DMS 273 (cell line): ENCODE measurements at regions not wholly inside any gene's neighbourhood (a gene's known extent, or its start where the extent isn't known, plus 50 kb on each side); places are given as distances from the start of the nearest gene placed in this dataset.

Experiments
- DNase-seq: peaks from one replicate; lab custom pipeline; 2025; ENCODE audit not compliant: unreplicated experiment; lab: John Stamatoyannopoulos, UW

DNA sequence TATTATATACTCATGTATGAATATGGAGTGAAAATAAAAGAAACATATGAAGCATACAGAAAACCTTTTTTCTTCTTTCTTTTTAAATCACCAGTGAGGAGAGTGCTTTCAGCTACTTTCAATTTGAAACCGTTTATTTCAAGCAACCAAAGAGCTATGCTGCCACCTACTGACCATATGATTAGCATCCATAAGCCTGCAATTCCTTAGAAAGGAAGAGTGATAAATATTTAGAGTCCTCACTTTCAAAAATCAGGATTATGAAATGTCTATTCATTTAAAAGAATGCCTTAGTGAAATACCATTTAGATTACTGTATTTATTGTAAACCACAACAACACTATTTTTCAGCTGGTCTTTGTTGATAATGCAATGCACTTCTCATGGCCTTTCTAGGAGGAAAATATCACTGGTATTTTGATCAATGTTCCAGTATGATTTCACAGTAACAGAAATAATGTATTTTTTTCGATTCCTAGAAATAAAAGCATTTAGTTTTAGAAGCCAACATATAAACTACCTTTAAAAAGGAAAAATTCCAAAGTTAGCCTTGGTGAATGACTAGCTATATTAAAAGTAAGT lies 667.6 kb downstream of the PCDH18 start:
- DNase-seq: peak; percentile 82

DNA sequence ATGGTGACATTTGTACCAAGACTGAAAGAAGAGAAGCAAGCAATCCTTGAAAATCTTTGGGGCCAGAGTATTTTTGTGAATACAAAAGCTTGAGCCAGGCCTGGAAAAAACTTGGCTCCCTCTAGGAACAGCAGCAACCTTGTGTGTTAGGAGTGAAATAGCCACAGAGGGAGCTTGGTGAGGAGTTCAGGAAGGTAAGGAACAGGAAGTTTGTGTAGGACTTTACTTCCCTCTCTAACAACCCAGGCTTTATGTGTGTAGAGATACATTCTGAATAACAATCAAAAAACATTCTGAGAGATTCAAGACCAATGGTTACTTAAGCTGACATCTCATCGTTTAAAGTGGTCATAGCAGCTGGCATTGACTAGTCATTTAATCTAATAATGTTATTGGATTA lies 668.5 kb downstream of the PCDH18 start:
- DNase-seq: peak; percentile 5

DNA sequence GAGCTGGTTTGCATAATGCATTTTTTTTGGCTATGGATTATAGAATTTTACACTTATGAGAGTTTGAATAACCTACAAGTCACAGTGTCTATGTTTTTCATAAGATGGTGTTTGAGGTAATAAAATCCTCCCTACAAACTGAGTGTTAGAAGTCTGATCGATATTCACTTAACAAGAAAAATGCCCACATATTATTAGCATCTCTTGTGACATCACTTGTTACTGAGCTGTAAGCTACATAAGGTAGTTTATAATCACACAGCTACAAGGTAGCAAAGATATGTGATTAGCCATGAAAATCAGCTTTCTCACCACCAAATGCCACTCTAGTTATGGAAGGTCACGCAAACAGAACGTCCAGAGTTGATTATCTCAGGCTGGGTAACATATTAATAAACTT lies 669.6 kb downstream of the PCDH18 start:
- no peak for DNase-seq

DNA sequence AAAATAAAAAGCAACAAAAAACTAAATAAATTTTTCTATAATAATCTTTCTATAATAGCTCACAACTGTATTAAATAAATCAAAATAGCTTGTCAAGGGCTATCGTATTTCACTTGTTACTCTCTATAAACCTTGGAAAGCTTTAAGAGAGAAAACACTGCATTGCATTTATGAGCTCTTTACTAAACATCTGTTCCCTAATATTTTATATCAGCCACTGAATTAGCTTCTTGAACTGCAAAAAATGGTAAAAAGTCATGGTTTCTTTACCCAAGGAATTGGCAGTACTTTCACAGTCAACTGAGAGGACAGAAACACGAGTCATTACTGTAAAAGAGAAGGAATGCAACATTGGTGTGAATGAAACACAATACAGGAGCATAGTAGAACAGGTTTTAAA lies 671.2 kb downstream of the PCDH18 start:
- no peak for DNase-seq

DNA sequence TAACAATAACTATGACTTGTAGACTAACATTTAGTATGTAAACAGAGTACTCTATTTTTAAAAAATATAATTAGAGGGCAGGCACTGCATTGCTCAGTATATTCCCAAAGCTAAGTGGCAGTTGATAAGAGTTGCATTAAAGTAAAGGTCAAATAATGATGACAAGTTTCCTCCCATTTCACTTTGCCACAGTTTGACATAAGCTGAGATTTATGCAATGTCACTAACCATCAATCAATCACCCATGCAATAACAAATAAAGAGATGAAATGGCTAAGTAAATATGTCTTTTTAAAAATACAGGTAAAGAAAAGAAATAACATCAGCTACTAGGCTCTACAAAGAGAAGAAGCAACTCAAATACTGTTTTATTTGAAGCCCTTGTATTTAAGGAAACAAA lies 673.4 kb downstream of the PCDH18 start:
- DNase-seq: no peak

DNA sequence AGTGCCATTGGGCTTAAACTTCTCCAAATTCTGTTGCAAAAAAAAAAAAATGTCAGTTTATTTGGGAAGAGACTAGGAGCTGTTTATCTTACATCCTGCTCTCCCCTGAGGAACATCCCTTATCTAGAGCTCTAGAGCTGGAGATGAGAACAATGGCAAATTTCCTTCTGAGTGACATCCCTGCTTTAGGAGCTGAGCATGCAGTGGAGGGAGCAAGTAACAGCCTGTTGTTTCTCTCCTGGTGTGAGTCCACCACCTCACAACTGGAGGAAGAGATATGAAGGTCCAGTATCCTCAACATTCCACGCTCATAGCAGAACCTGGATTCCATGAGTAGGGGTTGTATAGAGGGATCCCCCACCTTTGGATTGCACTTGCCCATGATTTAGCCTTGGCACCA lies 676.4 kb downstream of the PCDH18 start:
- DNase-seq: no peak

DNA sequence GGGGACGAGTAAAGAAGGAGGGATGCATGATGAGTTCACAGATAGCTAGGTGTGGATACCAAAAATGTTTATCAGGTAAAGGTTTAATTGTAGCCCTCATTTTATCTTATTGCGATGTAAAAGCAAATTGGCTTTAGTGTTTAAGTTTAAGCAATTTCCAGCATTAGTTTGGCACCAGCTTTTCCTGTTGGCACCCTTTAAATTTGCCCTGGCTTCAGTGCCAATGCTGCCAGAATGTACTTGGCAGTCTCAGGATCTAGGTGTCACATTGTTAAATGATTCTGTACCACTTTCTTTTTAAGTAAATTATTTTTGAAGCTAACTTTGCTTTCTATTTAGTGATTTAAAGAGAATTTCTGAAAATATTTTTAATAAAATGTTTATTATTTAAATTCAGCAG lies 681.8 kb downstream of the PCDH18 start:
- DNase-seq: no peak

DNA sequence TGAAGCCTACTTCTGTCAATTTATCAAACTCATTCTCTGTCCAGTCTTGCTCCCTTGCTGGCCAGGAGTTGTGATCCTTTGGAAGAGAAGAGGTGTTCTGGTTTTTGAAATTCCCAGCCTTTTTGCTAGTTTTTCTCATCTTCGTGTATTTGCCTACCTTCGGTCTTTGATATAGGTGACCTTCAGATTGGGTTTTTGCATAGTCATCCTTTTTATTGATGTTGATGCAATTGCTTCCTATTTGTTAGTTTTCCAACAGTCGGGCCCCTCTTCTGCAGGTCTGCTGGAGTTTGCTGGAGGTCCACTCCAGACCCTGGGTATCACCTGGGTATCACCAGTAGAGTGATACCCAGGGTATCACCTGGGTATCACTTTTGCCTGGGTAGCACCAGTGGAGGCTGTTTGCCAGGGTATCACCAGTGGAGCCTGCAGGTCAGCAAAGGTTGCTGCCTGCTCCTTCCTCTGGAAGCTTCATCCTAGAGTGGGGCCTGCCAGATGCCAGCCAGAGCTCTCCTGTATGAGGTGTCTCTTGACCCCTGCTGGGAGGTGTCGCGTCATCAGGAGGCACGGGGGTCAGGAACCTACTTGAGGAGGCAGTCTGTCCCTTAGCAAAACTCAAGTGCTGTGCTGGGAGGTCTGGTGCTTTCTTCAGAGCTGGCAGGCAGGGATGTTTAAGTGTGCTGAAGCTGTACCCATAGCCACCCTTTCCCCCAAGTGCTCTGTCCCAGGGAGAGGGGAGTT lies 684.2 kb downstream of the PCDH18 start:
- DNase-seq: no peak

DNA sequence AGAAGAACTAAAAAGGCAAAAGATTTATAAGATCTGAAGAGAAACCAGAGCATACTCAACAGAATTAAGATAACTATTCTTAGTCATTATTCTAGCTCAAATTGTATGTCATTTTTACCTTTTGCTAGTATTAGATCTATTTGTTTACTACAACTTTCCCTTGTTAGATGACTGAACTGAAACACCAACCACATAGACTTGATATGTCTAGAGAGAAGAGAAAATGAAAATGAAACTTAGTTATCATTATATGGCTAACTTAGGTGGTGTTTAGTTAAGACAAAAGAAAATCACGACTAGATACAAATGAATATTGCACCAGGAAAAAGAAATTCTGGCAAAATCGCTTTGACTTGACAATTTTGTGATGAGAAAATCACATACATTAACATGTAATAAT lies 690.8 kb downstream of the PCDH18 start:
- DNase-seq: no peak

DNA sequence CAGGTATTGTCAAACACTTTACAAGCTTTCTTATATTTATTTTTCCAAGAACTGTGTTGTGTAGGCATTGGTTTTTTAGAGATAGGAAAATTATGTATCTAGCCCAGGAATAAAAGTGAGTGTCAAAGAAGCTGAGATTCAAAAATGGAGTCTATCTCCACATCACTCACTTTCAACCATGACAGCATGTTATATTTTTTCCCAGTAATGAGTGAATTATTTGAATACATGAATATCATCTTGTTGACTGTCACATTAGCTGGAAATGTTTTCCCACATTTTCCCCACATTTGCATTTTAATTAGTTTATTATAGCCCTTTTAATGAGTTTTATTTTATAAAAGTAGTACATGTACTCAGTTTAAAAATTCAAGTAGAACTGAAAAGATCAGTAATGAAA lies 693.7 kb downstream of the PCDH18 start:
- no peak for DNase-seq

DNA sequence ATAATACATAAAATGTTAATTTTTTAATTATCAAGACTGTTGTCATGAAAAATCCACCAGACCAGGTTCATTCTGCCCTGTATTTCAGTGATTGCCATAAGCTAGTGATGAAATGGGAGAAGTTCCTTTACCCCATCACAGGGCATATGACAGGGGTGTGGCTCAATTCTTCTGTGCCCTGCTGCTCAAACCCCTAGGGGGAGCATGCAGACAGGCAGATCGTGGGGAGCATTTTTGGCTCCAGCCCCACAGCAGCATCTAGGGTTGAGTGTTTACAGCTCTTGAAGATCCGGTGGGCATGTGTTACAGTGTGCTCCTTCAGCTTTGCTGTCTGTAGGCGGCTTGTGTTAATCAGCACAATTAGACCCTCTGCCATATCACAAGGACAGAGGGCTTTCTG lies 700.7 kb downstream of the PCDH18 start:
- DNase-seq: peak; percentile 14

DNA sequence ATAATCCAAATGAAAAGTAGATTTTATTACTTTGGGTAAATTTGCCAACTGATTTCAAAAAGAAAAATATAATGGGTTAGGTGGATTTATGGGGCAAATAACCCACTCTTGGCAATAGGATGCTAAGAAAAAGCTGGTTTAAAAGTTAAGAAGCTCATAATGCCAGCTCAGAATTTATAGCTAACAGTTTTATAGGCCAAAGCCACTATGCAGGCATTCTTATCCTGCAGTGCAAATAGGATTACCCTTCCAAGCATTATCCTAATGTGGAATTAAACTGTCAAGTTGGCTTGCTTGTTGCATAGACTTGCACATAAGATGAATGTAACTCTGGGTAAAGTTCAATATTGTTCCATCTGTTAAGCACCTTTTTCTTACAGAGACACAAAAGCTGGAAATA lies 703.0 kb downstream of the PCDH18 start:
- no peak for DNase-seq

DNA sequence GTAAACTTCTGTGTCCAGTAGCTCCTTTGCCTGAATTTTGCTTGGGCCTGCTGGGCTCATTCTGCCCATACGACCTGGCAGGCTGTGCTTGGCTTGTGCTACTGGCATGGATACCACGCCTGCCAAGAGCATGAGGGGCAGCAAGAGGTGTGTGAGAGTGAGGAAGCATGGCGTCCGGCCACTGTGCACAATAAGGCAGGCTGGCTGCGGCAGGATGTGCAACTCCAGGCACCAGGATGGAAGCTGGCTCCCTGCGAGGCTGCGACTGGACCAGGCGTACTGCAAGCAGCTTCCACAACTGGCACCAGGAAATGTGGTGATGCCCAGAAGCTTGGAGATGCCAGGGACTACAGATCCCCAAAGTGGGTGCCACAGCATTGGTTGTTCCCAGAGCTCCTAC lies 709.3 kb downstream of the PCDH18 start:
- DNase-seq: no peak

DNA sequence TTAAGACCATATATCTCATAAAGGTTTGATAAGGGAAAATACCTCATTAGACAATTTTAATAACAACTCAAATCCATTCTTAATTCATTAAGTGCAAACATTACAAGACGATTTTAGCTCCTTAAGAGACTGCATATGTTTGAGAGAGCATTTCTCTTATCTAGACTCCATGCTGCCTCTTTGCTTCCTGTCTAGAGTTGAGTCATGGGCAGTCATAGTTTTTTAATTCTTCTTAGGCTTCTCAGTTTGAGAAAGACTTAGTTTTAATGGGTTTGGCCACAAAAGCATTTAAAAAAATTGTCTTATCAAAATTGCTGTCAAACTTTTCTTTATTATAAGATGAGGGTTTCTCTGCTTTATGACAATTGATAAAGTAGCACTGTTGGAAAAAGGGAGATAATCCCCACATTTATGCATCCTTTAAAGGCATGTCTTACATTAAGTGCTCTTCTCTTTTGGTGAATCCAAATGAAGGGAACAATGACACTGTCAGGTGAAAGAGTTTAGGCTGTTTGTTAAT lies 713.4 kb downstream of the PCDH18 start:
- DNase-seq: no peak

DNA sequence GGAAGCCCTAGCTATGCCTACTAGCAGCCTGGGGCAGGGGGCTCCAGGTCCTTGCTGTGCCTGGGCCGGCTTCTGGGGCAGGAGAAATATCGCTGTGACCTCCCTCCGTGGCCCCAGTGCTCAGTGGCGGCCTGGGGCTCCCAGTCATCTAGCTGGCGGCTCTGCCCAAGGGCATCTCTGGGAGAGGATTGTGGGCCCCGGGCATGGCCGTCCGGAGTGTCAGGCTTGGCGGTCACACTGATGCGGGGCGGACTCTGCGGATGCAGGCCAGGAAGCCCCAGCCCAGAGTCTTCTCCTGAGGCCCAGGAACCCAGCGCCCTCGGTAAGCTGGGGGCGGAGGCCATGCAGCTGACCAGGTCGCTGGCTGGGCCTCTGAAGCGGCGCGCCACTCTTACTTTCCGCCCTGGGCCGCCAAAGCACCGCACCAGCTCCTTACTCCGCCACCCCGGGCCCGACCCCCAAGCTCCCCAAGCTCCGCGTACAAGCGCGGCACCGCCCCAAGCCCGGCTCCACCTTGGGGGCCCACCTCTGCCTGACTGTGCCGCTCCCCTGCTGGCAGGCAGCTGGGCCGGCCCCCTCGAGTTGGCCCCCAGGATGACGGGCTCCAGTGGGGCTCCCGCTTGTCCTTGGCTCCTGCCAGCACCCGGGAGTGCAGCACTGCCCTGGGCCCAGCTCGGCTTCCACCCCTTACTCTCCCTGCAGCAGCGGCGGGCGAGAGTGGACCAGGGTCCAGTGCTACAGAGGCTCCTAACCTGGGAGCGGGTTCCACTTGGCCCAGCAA lies 720.0 kb downstream of the PCDH18 start:
- DNase-seq: no peak

DNA sequence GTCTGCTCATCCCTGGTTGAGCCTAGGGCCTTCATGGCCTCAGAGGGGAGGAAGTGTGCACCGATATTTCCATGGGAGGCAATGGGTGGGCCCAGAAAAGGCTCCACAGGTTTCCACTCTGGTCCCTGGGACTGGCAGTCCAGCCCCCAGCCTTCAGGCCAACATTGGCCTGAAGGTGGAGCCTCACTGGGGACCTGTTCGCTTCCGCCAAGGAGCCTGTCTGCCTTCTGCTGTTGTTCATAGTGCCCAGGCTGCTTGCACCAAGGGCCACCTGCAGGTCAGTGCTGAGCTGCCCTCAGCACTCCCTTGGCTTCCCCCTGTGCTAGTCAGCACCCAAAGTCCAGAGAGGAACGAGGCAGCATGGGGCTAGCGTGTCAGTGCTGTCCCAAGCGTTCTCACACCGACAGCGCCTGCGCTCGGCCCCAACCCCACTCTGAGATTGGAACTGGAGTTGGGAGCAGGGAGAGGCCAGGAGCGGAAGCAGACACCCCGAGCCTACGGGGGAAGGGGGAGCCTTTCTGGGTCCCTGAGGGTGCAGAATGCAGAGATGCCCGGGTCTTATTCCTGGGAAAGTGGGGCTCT lies 720.7 kb downstream of the PCDH18 start:
- DNase-seq: no peak

DNA sequence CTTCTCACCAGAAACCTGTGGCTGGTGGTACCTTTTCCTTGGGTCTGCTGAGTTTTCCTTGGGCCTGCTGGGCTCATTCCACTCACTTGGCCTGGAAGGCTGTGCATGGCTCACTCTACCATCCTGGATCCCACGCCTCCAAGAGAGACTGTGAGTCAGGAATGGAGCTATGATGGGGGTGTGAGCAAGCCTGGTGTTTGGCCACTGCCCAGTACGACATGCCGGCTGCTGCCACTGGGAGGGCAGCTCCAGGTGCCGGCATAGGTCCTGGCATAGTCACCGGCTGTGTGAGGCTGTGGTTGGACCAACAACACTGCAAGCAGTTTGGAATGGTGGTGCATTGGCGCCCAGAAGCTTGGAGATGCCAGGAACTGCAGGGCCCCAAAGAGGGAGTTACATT lies 721.7 kb downstream of the PCDH18 start:
- no peak for DNase-seq

DNA sequence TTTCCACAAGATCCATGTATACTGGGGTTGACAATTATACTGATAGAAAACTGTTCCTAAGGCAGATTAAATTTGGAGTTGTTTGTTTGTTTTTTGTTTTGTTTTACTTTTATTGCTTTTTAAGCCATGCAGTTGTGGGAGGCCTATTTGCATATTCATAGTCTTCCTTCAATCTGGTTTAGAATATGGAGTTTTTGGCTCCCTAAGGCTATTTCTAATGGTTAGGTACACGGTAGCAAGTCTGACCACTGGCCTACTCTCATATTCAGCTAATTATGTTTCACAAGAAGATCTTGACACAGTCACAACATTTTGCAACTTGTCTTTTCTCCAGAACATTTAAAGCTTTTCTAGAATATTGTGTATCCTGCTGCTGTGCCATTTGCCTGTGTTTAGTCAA lies 725.5 kb downstream of the PCDH18 start:
- DNase-seq: no peak

DNA sequence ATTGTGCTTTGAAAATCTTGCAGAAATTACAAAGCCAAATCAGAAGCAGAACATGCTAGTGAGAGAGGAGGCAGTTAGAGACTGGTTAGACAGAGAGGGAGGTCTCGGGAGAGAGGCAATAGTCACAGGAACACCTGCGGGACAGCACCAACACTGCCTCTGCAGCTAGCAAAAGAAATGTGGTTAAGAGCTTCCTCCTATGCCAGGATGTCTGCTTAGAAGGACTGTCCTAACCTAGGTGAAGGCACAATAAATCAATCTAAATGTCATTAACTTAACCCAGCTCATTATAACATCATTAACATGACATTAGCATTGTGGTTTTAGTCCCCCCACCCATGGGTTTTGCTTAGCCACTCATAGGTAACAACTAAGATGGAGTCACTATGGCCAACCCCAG lies 726.7 kb downstream of the PCDH18 start:
- no peak for DNase-seq

DNA sequence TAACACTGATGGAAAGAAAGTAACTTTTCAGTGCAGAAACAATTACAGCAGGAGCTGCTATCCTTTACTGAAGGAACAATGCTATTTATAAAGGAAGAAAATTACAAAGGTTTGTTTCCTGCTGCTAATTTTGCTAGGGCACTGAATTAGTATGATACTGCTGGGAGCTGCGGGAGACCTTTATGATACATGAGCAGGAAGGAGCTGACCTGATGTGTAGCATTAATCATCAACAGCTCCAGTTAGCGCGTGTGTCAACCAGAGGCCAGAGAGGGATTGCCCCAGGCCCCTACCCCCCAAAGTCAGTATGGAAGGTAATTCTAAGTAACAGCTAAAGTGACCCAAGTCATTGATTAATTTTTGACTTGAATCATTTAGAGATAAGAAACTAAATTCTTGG lies 728.9 kb downstream of the PCDH18 start:
- DNase-seq: no peak

DNA sequence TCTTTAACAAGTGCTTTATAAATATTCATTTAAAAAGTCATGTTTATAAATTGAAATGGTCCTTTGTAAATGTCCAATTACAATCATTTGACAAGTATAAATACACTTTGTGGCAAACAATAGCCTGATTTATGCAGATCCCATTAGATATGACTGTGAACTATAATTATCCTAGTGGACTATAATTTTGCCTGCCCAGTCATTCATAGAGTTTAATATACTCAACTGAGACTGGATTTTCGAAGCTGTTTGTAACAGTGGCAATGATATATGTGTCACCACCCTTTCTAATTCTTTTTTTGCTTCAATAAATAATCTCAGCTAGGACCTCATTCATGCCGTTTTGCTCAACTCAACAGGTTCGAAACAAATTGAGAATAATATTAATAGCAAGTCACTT lies 732.0 kb downstream of the PCDH18 start:
- no peak for DNase-seq

DNA sequence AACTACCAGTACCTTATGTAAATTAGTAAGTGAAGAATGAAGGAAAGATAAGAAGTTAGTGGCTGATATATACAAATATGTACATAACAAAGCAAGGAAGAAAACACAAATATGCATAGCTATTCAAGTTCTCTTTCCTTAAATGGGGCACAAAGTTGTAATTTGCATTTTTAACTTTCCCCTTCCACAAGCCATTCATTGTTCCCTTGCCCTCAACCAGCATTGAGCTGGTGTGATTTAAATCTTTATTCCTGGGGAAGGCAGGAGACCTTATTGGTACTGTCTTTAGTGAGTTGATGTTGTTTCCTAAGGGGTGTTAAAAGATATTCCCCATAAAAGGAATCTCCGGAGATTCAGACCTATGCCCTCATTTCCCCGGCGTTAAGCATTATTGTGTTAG lies 735.3 kb downstream of the PCDH18 start:
- DNase-seq: no peak
